OCI-LY1 (cell line): ENCODE measurements at regions not wholly inside any gene's neighbourhood (a gene's known extent, or its start where the extent isn't known, plus 50 kb on each side); places are given as distances from the start of the nearest gene placed in this dataset.

ENCODE experiments used
- H2AFZ ChIP-seq: fragments of 200-600 bp; sonication (generic), shearing (Covaris generic); 2 replicates; pipeline ENCODE4 v1.6.0; 2014; ENCODE audit warnings: antibody characterized with exemption, mild to moderate bottlenecking, low read length
- H3F3A ChIP-seq: fragments of 200-600 bp; sonication (generic), shearing (Covaris generic); 2 replicates; pipeline ENCODE4 v1.6.0; 2014; ENCODE audit warnings: mild to moderate bottlenecking, antibody characterized with exemption, low read length, moderate library complexity; ENCODE audit not compliant: insufficient read depth
- H3K27ac ChIP-seq: fragments of 200-600 bp; sonication (generic); 2 replicates; pipeline ENCODE4 v1.5.1; 2014; ENCODE audit warnings: low read length, mixed run types, mild to moderate bottlenecking, low read depth; ENCODE audit not compliant: poor library complexity, severe bottlenecking
- H3K27me3 ChIP-seq: fragments of 200-600 bp; sonication (generic); 2 replicates; pipeline ENCODE4 v1.6.0; 2014; ENCODE audit warnings: antibody characterized with exemption, mild to moderate bottlenecking, low read length, moderate library complexity; ENCODE audit not compliant: insufficient read depth
- H3K36me3 ChIP-seq: fragments of 200-600 bp; sonication (generic); 2 replicates; pipeline ENCODE4 v1.6.1; 2014; ENCODE audit warnings: mild to moderate bottlenecking, antibody characterized with exemption, low read length, moderate library complexity, mixed read lengths; ENCODE audit not compliant: insufficient read depth
- H3K4me1 ChIP-seq: fragments of 200-600 bp; sonication (generic); 2 replicates; pipeline ENCODE4 v1.5.1; 2014; ENCODE audit warnings: mild to moderate bottlenecking, low read length, moderate library complexity; ENCODE audit not compliant: insufficient read depth, severe bottlenecking
- H3K4me2 ChIP-seq: fragments of 200-600 bp; sonication (generic), shearing (Covaris generic); 2 replicates; pipeline ENCODE4 v1.6.1; 2014; ENCODE audit warnings: low read length
- H3K4me3 ChIP-seq: fragments of 200-600 bp; sonication (generic); 2 replicates; pipeline ENCODE4 v1.5.1; 2014; ENCODE audit warnings: low read length, low read depth, mild to moderate bottlenecking, mixed read lengths; ENCODE audit not compliant: poor library complexity, severe bottlenecking
- H3K79me2 ChIP-seq: fragments of 200-600 bp; shearing (Covaris generic); 2 replicates; pipeline ENCODE4 v1.6.1; 2016; ENCODE audit warnings: mixed run types, low read length, mixed read lengths; ENCODE audit not compliant: insufficient read depth
- H3K9ac ChIP-seq: fragments of 200-600 bp; sonication (generic), shearing (Covaris generic); 2 replicates; pipeline ENCODE4 v1.6.1; 2014; ENCODE audit warnings: mild to moderate bottlenecking, low read length, mixed read lengths
- H3K9me2 ChIP-seq: fragments of 200-600 bp; sonication (generic), shearing (Covaris generic); 2 replicates; pipeline ENCODE4 v1.6.1; 2014; ENCODE audit warnings: low read depth, mild to moderate bottlenecking, low read length, mixed read lengths
- H3K9me3 ChIP-seq: fragments of 200-600 bp; shearing (Covaris generic); 2 replicates; pipeline ENCODE4 v1.6.1; 2014; ENCODE audit warnings: low read length, mixed read lengths
- H4K20me1 ChIP-seq: fragments of 200-600 bp; sonication (generic), shearing (Covaris generic); 2 replicates; pipeline ENCODE4 v1.6.0; 2016; ENCODE audit warnings: mild to moderate bottlenecking, low read length; ENCODE audit not compliant: insufficient read depth
- CTCF ChIP-seq: fragments of 200-600 bp; sonication (generic), shearing (Covaris generic); IDR thresholded peaks from 2 replicates; pipeline ENCODE4 v1.5.1; 2017; ENCODE audit warnings: mild to moderate bottlenecking, antibody characterized with exemption, low read length, moderate library complexity, mixed read lengths
- EZH2 ChIP-seq: fragments of 200-600 bp; sonication (generic), shearing (Covaris generic); IDR thresholded peaks from 2 replicates; pipeline ENCODE4 v1.8.0; 2017; ENCODE audit warnings: borderline replicate concordance, mixed run types, mild to moderate bottlenecking, antibody characterized with exemption, low read length, moderate library complexity, mixed read lengths

GRCh38 chr1:192477630-192478029 lies 97.9 kb upstream of the RGS1 start:
- Histone ChIP-seq H3K27me3 (no peaks in the 10 kb centered on the region), H4K20me1 (no peaks in the 10 kb centered on the region), H3K4me1 (no peaks in the 10 kb centered on the region), H3K9me2 (no peaks in the 10 kb centered on the region), H3K36me3 (no peaks in the 10 kb centered on the region), H3K9ac (no peak overlapping the region), H3K4me3 (no peak overlapping the region), H3F3A (no peaks in the 10 kb centered on the region), H3K4me2 (no peak overlapping the region), H3K79me2 (no peaks in the 10 kb centered on the region), H3K27ac (no peak overlapping the region), H2AFZ (no peak overlapping the region), H3K9me3 (no peaks in the 10 kb centered on the region)
- no peak for TF ChIP-seq EZH2
- TF ChIP-seq CTCF: peak; percentile 73

DNA sequence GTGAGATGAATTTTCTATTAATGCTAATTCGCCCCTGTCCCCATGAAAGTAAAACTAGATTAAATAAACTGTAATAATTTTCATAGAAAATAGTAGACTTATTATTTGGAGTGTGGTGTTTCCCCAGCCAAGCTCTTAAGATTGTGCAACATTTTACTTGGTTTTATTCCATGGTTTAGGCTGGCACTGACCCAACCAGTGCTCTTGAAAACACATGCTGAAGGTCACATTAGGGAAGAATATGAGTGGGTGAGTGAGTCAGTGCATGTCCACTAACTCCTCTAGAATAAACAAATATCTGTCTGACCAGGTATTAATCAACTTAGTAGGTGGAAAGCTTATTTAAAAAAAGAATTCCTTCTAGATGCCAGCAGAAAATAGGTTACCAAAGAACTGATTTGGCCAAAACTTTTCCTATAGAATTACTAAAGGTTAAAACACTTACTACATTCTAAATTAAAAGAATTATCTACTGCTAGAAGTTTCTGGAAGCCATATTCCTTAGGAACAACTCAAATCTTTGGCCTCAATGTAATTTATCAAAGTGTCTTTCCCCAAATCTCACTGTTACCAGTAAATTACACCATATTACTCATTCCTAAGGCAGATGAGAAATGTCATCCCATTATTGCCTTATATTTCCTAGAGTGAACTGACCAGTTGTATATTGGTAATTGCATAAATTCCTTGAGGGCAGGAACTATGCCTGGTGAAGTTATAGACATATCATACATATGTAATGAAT lies 89.7 kb upstream of the RGS1 start:
- no peak for TF ChIP-seq CTCF
- TF ChIP-seq EZH2: no peak
- Histone ChIP-seq H2AFZ (no peak overlapping the region), H3K79me2 (no peaks in the 10 kb centered on the region), H3K27me3 (no peaks in the 10 kb centered on the region), H3K27ac (no peak overlapping the region), H3K9me2 (no peaks in the 10 kb centered on the region), H3K36me3 (no peaks in the 10 kb centered on the region), H4K20me1 (no peaks in the 10 kb centered on the region), H3K4me3 (no peak overlapping the region), H3K4me2 (no peak overlapping the region), H3K9me3 (no peaks in the 10 kb centered on the region), H3K9ac (no peak overlapping the region), H3K4me1 (peaks cover 7% of the 10 kb centered on the region), H3F3A (no peaks in the 10 kb centered on the region)

GRCh38 chr1:192488058-192488457 lies 87.5 kb upstream of the RGS1 start:
- Histone ChIP-seq H2AFZ (no peak overlapping the region), H3K9me2 (no peaks in the 10 kb centered on the region), H3K27ac (no peak overlapping the region), H3K4me2 (no peak overlapping the region), H3K4me3 (no peak overlapping the region), H4K20me1 (no peaks in the 10 kb centered on the region), H3K27me3 (no peaks in the 10 kb centered on the region), H3K79me2 (no peaks in the 10 kb centered on the region), H3F3A (no peaks in the 10 kb centered on the region), H3K9ac (no peak overlapping the region), H3K9me3 (no peaks in the 10 kb centered on the region), H3K36me3 (no peaks in the 10 kb centered on the region), H3K4me1 (peaks cover 7% of the 10 kb centered on the region)
- TF ChIP-seq CTCF (no peak), EZH2 (no peak)
